HEK293 (cell line): ENCODE measurements at regions not wholly inside any gene's neighbourhood (a gene's known extent, or its start where the extent isn't known, plus 50 kb on each side); places are given as distances from the start of the nearest gene placed in this dataset.

Source experiments
- CTCF ChIA-PET: fragments of 350-600 bp; formaldehyde crosslinking; extraction: SDS; loops from one replicate; lab custom pipeline; 2021; ENCODE audit warnings: antibody characterized with exemption; lab: Yijun Ruan, JAX
- POLR2A ChIA-PET: fragments of 300-600 bp; formaldehyde crosslinking; extraction: SDS; loops from one replicate; lab custom pipeline; 2020; ENCODE audit warnings: antibody characterized with exemption, inconsistent platforms; lab: Yijun Ruan, JAX
- H3K27ac ChIP-seq: fragments of 200-500 bp; sonication (Bioruptor generic); 2 replicates; pipeline ENCODE4 v1.5.1; 2014; ENCODE audit warnings: low read depth, low read length, control low read depth, inconsistent platforms; ENCODE audit errors: extremely low read depth
- H3K36me3 ChIP-seq, 2 experiments: fragments of 200-500 bp in 1 of 2; sonication (Bioruptor generic) in 1 of 2; 1 replicate in 1 of 2; 2 replicates in 1 of 2; pipeline ENCODE4 v1.5.1; 2014 to 2017; ENCODE audit warnings: inconsistent platforms in 2 of 2, low read length in 2 of 2; ENCODE audit not compliant: control insufficient read depth in 2 of 2, insufficient read depth in 1 of 2
- H3K4me1 ChIP-seq: fragments of 200-500 bp; sonication (Bioruptor generic); 2 replicates; pipeline ENCODE4 v1.5.1; 2014; ENCODE audit warnings: mild to moderate bottlenecking, low read length, inconsistent platforms; ENCODE audit not compliant: control insufficient read depth, insufficient read depth
- H3K4me3 ChIP-seq: 2 replicates; pipeline ENCODE4 v1.5.1; 2011; ENCODE audit warnings: low read depth, mild to moderate bottlenecking, control low read depth, low read length, moderate library complexity
- H3K9me3 ChIP-seq: fragments of 200-500 bp; sonication (Bioruptor generic); 2 replicates; pipeline ENCODE4 v1.5.1; 2014; ENCODE audit warnings: low read depth, low read length, inconsistent platforms; ENCODE audit not compliant: control insufficient read depth, insufficient read depth
- HOXA7 ChIP-seq: sonication (generic); formaldehyde crosslinking; IDR thresholded peaks from 2 replicates; pipeline ENCODE4 v1.8.1; 2022; ENCODE audit warnings: missing genetic modification reagents, borderline replicate concordance
- HOXD13 ChIP-seq: sonication (generic); formaldehyde crosslinking; IDR thresholded peaks from 2 replicates; pipeline ENCODE4 v1.8.0; 2022; ENCODE audit warnings: missing genetic modification reagents, borderline replicate concordance
- KLF16 ChIP-seq: fragments of 450-650 bp; formaldehyde crosslinking; IDR thresholded peaks from 2 replicates; pipeline ENCODE4 v1.5.1; 2017; ENCODE audit warnings: missing biosample characterization, missing genetic modification characterization
- KLF17 ChIP-seq: fragments of 450-650 bp; formaldehyde crosslinking; IDR thresholded peaks from 2 replicates; pipeline ENCODE4 v1.5.1; 2016; ENCODE audit warnings: missing biosample characterization, missing genetic modification characterization
- PATZ1 ChIP-seq: fragments of 450-650 bp; formaldehyde crosslinking; IDR thresholded peaks from 2 replicates; pipeline ENCODE4 v1.5.1; 2016; ENCODE audit warnings: missing biosample characterization, missing genetic modification characterization
- ZBTB20 ChIP-seq: fragments of 450-650 bp; formaldehyde crosslinking; IDR thresholded peaks from 2 replicates; pipeline ENCODE4 v1.5.1; 2016; ENCODE audit warnings: missing biosample characterization, missing genetic modification characterization
- ZFP37 ChIP-seq: fragments of 450-650 bp; formaldehyde crosslinking; IDR thresholded peaks from 2 replicates; pipeline ENCODE4 v1.5.1; 2016; ENCODE audit warnings: missing biosample characterization, missing genetic modification characterization
- ZNF112 ChIP-seq: fragments of 450-650 bp; formaldehyde crosslinking; IDR thresholded peaks from 2 replicates; pipeline ENCODE4 v1.5.0; 2017; ENCODE audit warnings: missing biosample characterization, missing genetic modification characterization
- ZNF138 ChIP-seq: fragments of 450-650 bp; formaldehyde crosslinking; IDR thresholded peaks from 2 replicates; pipeline ENCODE4 v1.5.1; 2016; ENCODE audit warnings: missing biosample characterization, missing genetic modification characterization, borderline replicate concordance
- ZNF175 ChIP-seq: fragments of 450-650 bp; formaldehyde crosslinking; IDR thresholded peaks from 2 replicates; pipeline ENCODE4 v1.5.1; 2016; ENCODE audit warnings: missing biosample characterization, missing genetic modification characterization
- ZNF18 ChIP-seq: fragments of 450-650 bp; formaldehyde crosslinking; IDR thresholded peaks from 2 replicates; pipeline ENCODE4 v1.5.1; 2016; ENCODE audit warnings: missing biosample characterization, missing genetic modification characterization
- ZNF223 ChIP-seq: fragments of 450-650 bp; formaldehyde crosslinking; IDR thresholded peaks from 2 replicates; pipeline ENCODE4 v1.5.1; 2016; ENCODE audit warnings: missing biosample characterization, missing genetic modification characterization
- ZNF26 ChIP-seq: fragments of 450-650 bp; formaldehyde crosslinking; IDR thresholded peaks from 2 replicates; pipeline ENCODE4 v1.5.1; 2016; ENCODE audit warnings: missing biosample characterization, missing genetic modification characterization
- ZNF274 ChIP-seq, 2 experiments: fragments of 200-500 bp in 1 of 2; fragments of 450-650 bp in 1 of 2; sonication (Bioruptor generic) in 1 of 2; formaldehyde crosslinking in 1 of 2; IDR thresholded peaks; 2 replicates each; pipeline versions ENCODE4 v1.5.1 to v1.6.1; 2014 to 2016; ENCODE audit warnings: borderline replicate concordance in 1 of 2, inconsistent platforms in 1 of 2, low read length in 1 of 2, missing biosample characterization in 1 of 2, missing genetic modification characterization in 1 of 2
- ZNF292 ChIP-seq: fragments of 450-650 bp; formaldehyde crosslinking; IDR thresholded peaks from 2 replicates; pipeline ENCODE4 v1.5.1; 2016; ENCODE audit warnings: low read depth, missing biosample characterization, missing genetic modification characterization, borderline replicate concordance
- ZNF354C ChIP-seq: fragments of 450-650 bp; formaldehyde crosslinking; IDR thresholded peaks from 2 replicates; pipeline ENCODE4 v1.5.1; 2016; ENCODE audit warnings: missing biosample characterization, missing genetic modification characterization, low read depth, borderline replicate concordance
- ZNF48 ChIP-seq: fragments of 450-650 bp; formaldehyde crosslinking; IDR thresholded peaks from 2 replicates; pipeline ENCODE4 v1.5.1; 2016; ENCODE audit warnings: missing biosample characterization, missing genetic modification characterization
- ZNF518A ChIP-seq: fragments of 450-650 bp; formaldehyde crosslinking; conservative IDR thresholded peaks from 2 replicates; pipeline ENCODE4 v1.5.1; 2016; ENCODE audit warnings: low read depth, missing biosample characterization, missing genetic modification characterization
- ZNF529 ChIP-seq: fragments of 450-650 bp; formaldehyde crosslinking; IDR thresholded peaks from 2 replicates; pipeline ENCODE4 v1.5.1; 2017; ENCODE audit warnings: missing genetic modification characterization, missing biosample characterization; ENCODE audit not compliant: insufficient replicate concordance
- ZNF561 ChIP-seq: fragments of 450-650 bp; IDR thresholded peaks from 2 replicates; pipeline ENCODE4 v1.5.1; 2018; ENCODE audit warnings: missing biosample characterization, missing genetic modification characterization, borderline replicate concordance
- ZNF645 ChIP-seq: fragments of 450-650 bp; formaldehyde crosslinking; IDR thresholded peaks from 2 replicates; pipeline ENCODE4; 2016; ENCODE audit warnings: missing biosample characterization, missing genetic modification characterization
- ZNF654 ChIP-seq: fragments of 450-650 bp; formaldehyde crosslinking; IDR thresholded peaks from 2 replicates; pipeline ENCODE4 v1.5.1; 2016; ENCODE audit warnings: low read depth, missing biosample characterization, missing genetic modification characterization
- ZNF664 ChIP-seq: fragments of 450-650 bp; formaldehyde crosslinking; IDR thresholded peaks from 2 replicates; pipeline ENCODE4 v1.5.1; 2016; ENCODE audit warnings: missing biosample characterization, missing genetic modification characterization

GRCh38 chr5:85784746-85785145 is 833.0 kb upstream of the COX7C start:
- Histone ChIP-seq H3K9me3 (no peaks in the 10 kb centered on the region), H3K4me3 (no peak overlapping the region), H3K36me3 (no peaks in the 10 kb centered on the region), H3K27ac (no peak overlapping the region), H3K4me1 (no peaks in the 10 kb centered on the region)
- ChIA-PET CTCF (no interaction called here), POLR2A (no interaction called here)
- TF ChIP-seq ZNF654 (tag by site-specific recombination) (no peak), ZNF292 (tag by site-specific recombination) (no peak), ZBTB20 (tag by site-specific recombination) (no peak), ZNF138 (no peak), ZNF354C (tag by site-specific recombination) (no peak), ZNF529 (tag by site-specific recombination) (no peak), HOXA7 (no peak), ZNF274 (IDR thresholded peaks at IDR 0.05; ENCODE audit: low read length) (no peak), ZNF274 (tag by site-specific recombination; IDR thresholded peaks at IDR 0.05; ENCODE audit: borderline replicate concordance) (no peak), ZNF645 (tag by site-specific recombination) (no peak), ZNF18 (tag by site-specific recombination) (no peak), ZNF175 (tag by site-specific recombination) (no peak), KLF17 (tag by site-specific recombination) (no peak), ZNF112 (tag by site-specific recombination) (no peak), HOXD13 (CRISPR knock-in tag) (no peak), ZNF223 (no peak)

- Histone ChIP-seq H3K9me3 (no peaks in the 10 kb centered on the region), H3K4me1 (no peaks in the 10 kb centered on the region), H3K4me3 (no peak overlapping the region), H3K36me3 (no peaks in the 10 kb centered on the region), H3K27ac (no peak overlapping the region)
- POLR2A ChIA-PET = no interaction called here
- CTCF ChIA-PET = no interaction called here
- TF ChIP-seq ZNF561 (no peak), ZNF518A (tag by site-specific recombination) (no peak), ZNF26 (tag by site-specific recombination) (no peak), ZNF664 (tag by site-specific recombination) (no peak), ZNF48 (tag by site-specific recombination) (no peak), KLF16 (tag by site-specific recombination) (no peak), PATZ1 (no peak), ZFP37 (tag by site-specific recombination) (no peak)
Measured at GRCh38 chr5:85813146-85813545, 804.6 kb upstream of the COX7C start.
